ENCODE measurements at regions not wholly inside any gene's neighbourhood (a gene's known extent, or its start where the extent isn't known, plus 50 kb on each side); places are given as distances from the start of the nearest gene placed in this dataset.

DNA sequence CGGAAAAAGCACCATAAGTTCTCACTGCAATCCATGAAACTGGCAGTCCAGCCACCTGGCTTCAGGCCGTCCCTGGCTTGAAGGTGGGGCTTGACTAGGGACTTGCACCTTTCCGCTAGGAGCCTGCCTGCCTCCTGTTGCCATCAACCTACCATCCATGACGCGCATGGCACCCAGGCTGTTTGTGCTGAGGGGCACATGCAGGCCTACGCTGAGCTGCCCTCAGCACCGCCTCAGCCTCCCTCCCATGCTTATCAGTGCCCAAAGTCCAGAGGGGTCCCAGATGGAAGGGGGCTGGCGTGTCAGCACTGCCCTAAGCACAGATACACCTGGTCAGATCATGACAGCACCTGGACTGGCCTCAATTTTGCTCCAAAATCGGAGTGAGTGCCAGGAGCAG, 190.2 kb upstream of the LYPLAL1 start:
- Histone ChIP-seq H3K9ac (ENCODE audit: control insufficient read depth, insufficient read depth, low read length) (no peak overlapping the region), H2AFZ (ENCODE audit: control insufficient read depth, low read depth, low read length) (no peak overlapping the region), H3K9me3 (replicated peaks; ENCODE audit: control insufficient read depth, insufficient read depth, low read length) (no peaks in the 10 kb centered on the region), H3K27me3 (replicated peaks in 1 of 2; ENCODE audit: control insufficient read depth in 2 of 2, insufficient read depth in 2 of 2, low read length in 1 of 2) (no peaks in the 10 kb centered on the region), H3K4me1 (ENCODE audit: control insufficient read depth, insufficient read depth, low read length) (no peaks in the 10 kb centered on the region), H3K36me3 (ENCODE audit: control insufficient read depth in 2 of 2, insufficient read depth in 2 of 2, low read length in 1 of 2) (no peaks in the 10 kb centered on the region), H4K20me1 (ENCODE audit: control insufficient read depth, insufficient read depth) (no peaks in the 10 kb centered on the region), H3K79me2 (ENCODE audit: control insufficient read depth, insufficient read depth, low read length) (no peaks in the 10 kb centered on the region), H3K27ac (ENCODE audit: control insufficient read depth, insufficient read depth) (no peak overlapping the region), H3K4me2 (ENCODE audit: control insufficient read depth, insufficient read depth) (no peak overlapping the region), H3K4me3 (no peak overlapping the region)
- WGBS (ENCODE audit: insufficient coverage, insufficient replicate concordance, low lambda C conversion rate, missing lambda C conversion rate) = 56% methylated on average over 9 of the region's 9 CpGs
- intact Hi-C loops (cut with micrococcal nuclease; ENCODE audit: unreplicated experiment) = no loop called here
- DNase-seq (ENCODE audit: low read depth, low spot score) (no peak), FAIRE-seq (no peak), ATAC-seq (no peak)
- ChIA-PET SMC1A (ENCODE audit: uncharacterized antibody, unreplicated experiment) (interaction anchor here (0.9 kb wide), 1 partner anchor 65 kb away, joined by 3 read pairs; no protein-coding TSS in a partner anchor), CTCF (no interaction called here), POLR2A (no interaction called here), RAD21 (ENCODE audit: unreplicated experiment) (no interaction called here)
- in situ Hi-C loops (cut with MboI) = no loop called here
- no TSS peak for BruUV-seq (replicated peaks)
- TF ChIP-seq POLR2AphosphoS5 (IDR thresholded peaks at IDR 0.05; ENCODE audit: low read length) (no peak), NRF1 (conservative IDR thresholded peaks at IDR 0.05; ENCODE audit: low read depth, low read length) (no peak), NBN (IDR thresholded peaks at IDR 0.05) (no peak), STAT1 (conservative IDR thresholded peaks at IDR 0.05) (no peak), ZNF384 (IDR thresholded peaks at IDR 0.05; ENCODE audit: borderline replicate concordance, low read depth, low read length) (no peak), RCOR1 (conservative IDR thresholded peaks at IDR 0.05; ENCODE audit: low read depth, low read length) (no peak), EED (IDR thresholded peaks at IDR 0.05; ENCODE audit: low read depth) (no peak), ZNF207 (IDR thresholded peaks at IDR 0.05; ENCODE audit: borderline replicate concordance) (no peak), CHD1 (IDR thresholded peaks at IDR 0.05; ENCODE audit: low read depth, low read length) (no peak), JUND (IDR thresholded peaks at IDR 0.05; ENCODE audit: low read depth, low read length) (no peak), PAX5 (IDR thresholded peaks at IDR 0.05; ENCODE audit: borderline replicate concordance, low read depth, low read length) (no peak)
- TF ChIP-seq, protein P1, sequence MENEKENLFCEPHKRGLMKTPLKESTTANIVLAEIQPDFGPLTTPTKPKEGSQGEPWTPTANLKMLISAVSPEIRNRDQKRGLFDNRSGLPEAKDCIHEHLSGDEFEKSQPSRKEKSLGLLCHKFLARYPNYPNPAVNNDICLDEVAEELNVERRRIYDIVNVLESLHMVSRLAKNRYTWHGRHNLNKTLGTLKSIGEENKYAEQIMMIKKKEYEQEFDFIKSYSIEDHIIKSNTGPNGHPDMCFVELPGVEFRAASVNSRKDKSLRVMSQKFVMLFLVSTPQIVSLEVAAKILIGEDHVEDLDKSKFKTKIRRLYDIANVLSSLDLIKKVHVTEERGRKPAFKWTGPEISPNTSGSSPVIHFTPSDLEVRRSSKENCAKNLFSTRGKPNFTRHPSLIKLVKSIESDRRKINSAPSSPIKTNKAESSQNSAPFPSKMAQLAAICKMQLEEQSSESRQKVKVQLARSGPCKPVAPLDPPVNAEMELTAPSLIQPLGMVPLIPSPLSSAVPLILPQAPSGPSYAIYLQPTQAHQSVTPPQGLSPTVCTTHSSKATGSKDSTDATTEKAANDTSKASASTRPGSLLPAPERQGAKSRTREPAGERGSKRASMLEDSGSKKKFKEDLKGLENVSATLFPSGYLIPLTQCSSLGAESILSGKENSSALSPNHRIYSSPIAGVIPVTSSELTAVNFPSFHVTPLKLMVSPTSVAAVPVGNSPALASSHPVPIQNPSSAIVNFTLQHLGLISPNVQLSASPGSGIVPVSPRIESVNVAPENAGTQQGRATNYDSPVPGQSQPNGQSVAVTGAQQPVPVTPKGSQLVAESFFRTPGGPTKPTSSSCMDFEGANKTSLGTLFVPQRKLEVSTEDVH (IDR thresholded peaks at IDR 0.05; ENCODE audit: low read depth, partially characterized antibody) = no peak
- TF ChIP-seq, protein P2, sequence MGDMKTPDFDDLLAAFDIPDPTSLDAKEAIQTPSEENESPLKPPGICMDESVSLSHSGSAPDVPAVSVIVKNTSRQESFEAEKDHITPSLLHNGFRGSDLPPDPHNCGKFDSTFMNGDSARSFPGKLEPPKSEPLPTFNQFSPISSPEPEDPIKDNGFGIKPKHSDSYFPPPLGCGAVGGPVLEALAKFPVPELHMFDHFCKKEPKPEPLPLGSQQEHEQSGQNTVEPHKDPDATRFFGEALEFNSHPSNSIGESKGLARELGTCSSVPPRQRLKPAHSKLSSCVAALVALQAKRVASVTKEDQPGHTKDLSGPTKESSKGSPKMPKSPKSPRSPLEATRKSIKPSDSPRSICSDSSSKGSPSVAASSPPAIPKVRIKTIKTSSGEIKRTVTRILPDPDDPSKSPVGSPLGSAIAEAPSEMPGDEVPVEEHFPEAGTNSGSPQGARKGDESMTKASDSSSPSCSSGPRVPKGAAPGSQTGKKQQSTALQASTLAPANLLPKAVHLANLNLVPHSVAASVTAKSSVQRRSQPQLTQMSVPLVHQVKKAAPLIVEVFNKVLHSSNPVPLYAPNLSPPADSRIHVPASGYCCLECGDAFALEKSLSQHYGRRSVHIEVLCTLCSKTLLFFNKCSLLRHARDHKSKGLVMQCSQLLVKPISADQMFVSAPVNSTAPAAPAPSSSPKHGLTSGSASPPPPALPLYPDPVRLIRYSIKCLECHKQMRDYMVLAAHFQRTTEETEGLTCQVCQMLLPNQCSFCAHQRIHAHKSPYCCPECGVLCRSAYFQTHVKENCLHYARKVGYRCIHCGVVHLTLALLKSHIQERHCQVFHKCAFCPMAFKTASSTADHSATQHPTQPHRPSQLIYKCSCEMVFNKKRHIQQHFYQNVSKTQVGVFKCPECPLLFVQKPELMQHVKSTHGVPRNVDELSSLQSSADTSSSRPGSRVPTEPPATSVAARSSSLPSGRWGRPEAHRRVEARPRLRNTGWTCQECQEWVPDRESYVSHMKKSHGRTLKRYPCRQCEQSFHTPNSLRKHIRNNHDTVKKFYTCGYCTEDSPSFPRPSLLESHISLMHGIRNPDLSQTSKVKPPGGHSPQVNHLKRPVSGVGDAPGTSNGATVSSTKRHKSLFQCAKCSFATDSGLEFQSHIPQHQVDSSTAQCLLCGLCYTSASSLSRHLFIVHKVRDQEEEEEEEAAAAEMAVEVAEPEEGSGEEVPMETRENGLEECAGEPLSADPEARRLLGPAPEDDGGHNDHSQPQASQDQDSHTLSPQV (IDR thresholded peaks at IDR 0.05) = no peak
- TF ChIP-seq, protein P3, sequence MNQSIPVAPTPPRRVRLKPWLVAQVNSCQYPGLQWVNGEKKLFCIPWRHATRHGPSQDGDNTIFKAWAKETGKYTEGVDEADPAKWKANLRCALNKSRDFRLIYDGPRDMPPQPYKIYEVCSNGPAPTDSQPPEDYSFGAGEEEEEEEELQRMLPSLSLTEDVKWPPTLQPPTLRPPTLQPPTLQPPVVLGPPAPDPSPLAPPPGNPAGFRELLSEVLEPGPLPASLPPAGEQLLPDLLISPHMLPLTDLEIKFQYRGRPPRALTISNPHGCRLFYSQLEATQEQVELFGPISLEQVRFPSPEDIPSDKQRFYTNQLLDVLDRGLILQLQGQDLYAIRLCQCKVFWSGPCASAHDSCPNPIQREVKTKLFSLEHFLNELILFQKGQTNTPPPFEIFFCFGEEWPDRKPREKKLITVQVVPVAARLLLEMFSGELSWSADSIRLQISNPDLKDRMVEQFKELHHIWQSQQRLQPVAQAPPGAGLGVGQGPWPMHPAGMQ (IDR thresholded peaks at IDR 0.05; ENCODE audit: borderline replicate concordance) = no peak
- TF ChIP-seq, protein P4, sequence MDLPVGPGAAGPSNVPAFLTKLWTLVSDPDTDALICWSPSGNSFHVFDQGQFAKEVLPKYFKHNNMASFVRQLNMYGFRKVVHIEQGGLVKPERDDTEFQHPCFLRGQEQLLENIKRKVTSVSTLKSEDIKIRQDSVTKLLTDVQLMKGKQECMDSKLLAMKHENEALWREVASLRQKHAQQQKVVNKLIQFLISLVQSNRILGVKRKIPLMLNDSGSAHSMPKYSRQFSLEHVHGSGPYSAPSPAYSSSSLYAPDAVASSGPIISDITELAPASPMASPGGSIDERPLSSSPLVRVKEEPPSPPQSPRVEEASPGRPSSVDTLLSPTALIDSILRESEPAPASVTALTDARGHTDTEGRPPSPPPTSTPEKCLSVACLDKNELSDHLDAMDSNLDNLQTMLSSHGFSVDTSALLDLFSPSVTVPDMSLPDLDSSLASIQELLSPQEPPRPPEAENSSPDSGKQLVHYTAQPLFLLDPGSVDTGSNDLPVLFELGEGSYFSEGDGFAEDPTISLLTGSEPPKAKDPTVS (IDR thresholded peaks at IDR 0.05; ENCODE audit: low read depth, low read length) = no peak

All from GM12878 (cell line).